CD4-positive, alpha-beta memory T cell (primary cell): ENCODE measurements at regions not wholly inside any gene's neighbourhood (a gene's known extent, or its start where the extent isn't known, plus 50 kb on each side); places are given as distances from the start of the nearest gene placed in this dataset.

Experiments
- CTCF ChIA-PET: fragments of 350-600 bp; sonication (Branson Sonifier 250); formaldehyde crosslinking; loops from one replicate; lab custom pipeline; 2021; ENCODE audit warnings: inconsistent platforms; ENCODE audit not compliant: partially characterized antibody; lab: Charles Lee
- POLR2A ChIA-PET: fragments of 350-600 bp; sonication (Branson Sonifier 250); formaldehyde crosslinking; loops from one replicate; lab custom pipeline; 2021; ENCODE audit not compliant: partially characterized antibody; lab: Charles Lee
- DNase-seq, 5 donors: peaks; one replicate each; pipeline versions ENCODE4 v3.0.0 to v3.0.0-alpha.2; 2020 to 2022; ENCODE audit warnings: mixed read lengths in 1 of 5
- H3K27ac ChIP-seq: one replicate; pipeline ENCODE4 v1.7.0; 2013; ENCODE audit warnings: low read depth, low read length
- H3K27me3 ChIP-seq: 2 replicates; pipeline ENCODE4 v1.7.0; 2013; ENCODE audit warnings: mild to moderate bottlenecking, low read length, moderate library complexity; ENCODE audit not compliant: insufficient read depth
- H3K36me3 ChIP-seq: 2 replicates; pipeline ENCODE4 v1.7.0; 2013; ENCODE audit warnings: mild to moderate bottlenecking, low read length, moderate library complexity; ENCODE audit not compliant: insufficient read depth
- H3K4me1 ChIP-seq: 2 replicates; pipeline ENCODE4 v1.7.0; 2013; ENCODE audit warnings: mild to moderate bottlenecking, low read length, moderate library complexity; ENCODE audit not compliant: insufficient read depth
- H3K4me3 ChIP-seq, 2 donors: one replicate each; pipeline ENCODE4 v1.7.0; 2013; ENCODE audit warnings: low read length in 2 of 2, mild to moderate bottlenecking in 1 of 2
- H3K9me3 ChIP-seq, 2 donors: one replicate each; pipeline ENCODE4 v1.7.0; 2013; ENCODE audit warnings: low read length in 2 of 2, control low read depth in 1 of 2; ENCODE audit not compliant: control insufficient read depth in 1 of 2
- H3K27ac Mint-ChIP-seq, 7 donors: one replicate each; pipeline ENCODE4 v1.8.0; 2020 to 2021; ENCODE audit warnings: mixed read lengths in 7 of 7, mild to moderate bottlenecking in 6 of 7, inconsistent platforms in 3 of 7, moderate library complexity in 3 of 7
- H3K27me3 Mint-ChIP-seq, 2 donors: one replicate each; pipeline ENCODE4 v1.8.0; 2020 to 2021; ENCODE audit warnings: mixed read lengths in 2 of 2
- H3K36me3 Mint-ChIP-seq, 2 donors: one replicate each; pipeline ENCODE4 v1.8.0; 2020 to 2021; ENCODE audit warnings: mixed read lengths in 2 of 2, inconsistent platforms in 1 of 2, mild to moderate bottlenecking in 1 of 2
- H3K4me1 Mint-ChIP-seq, 4 donors: one replicate each; pipeline ENCODE4 v1.8.0; 2020 to 2021; ENCODE audit warnings: mixed read lengths in 4 of 4, mild to moderate bottlenecking in 1 of 4
- H3K4me3 Mint-ChIP-seq, 8 donors: one replicate each; pipeline ENCODE4 v1.8.0; 2020 to 2021; ENCODE audit warnings: mixed read lengths in 8 of 8, mild to moderate bottlenecking in 7 of 8, moderate library complexity in 6 of 8, inconsistent platforms in 3 of 8
- H3K9me3 Mint-ChIP-seq, 8 donors: one replicate each; pipeline ENCODE4 v1.8.0; 2020 to 2021; ENCODE audit warnings: mixed read lengths in 8 of 8, mild to moderate bottlenecking in 5 of 8, inconsistent platforms in 3 of 8, moderate library complexity in 1 of 8
- intact Hi-C: fragments of 100-400 bp; cut with micrococcal nuclease; formaldehyde crosslinking; loops from one replicate; pipeline ENCODE4 v1.15.1; 2023

DNA sequence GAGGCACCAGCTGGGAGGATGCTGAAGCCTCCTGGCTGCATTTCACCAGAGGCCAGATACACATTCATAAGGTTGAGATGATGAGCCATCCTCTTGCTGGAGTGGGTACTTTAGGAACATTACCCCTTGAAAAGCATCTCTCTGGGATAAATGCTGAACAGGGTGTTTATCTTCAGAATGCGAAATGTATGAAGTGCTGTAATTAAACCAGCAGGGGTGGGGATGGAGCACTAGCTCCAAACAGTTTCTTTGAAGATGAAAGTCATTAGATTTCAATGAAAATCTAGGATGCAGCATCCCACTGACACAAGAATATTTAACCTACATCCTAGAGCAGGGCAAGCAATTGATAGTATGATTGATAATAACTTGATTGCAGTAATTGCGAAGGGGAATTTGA lies 158.1 kb downstream of the CYLD start:
- Mint-ChIP-seq H3K27ac (no peak overlapping the region), H3K36me3 (peaks cover 0 to 3% of the 10 kb centered on the region in 2 donors), H3K4me1 (no peaks in the 10 kb centered on the region), H3K9me3 (peaks cover 3 to 18% (median 13%) of the 10 kb centered on the region in 8 donors), H3K27me3 (peaks cover 8 to 11% of the 10 kb centered on the region in 2 donors), H3K4me3 (no peak overlapping the region)
- H3K36me3 ChIP-seq, result no peaks in the 10 kb centered on the region
- H3K27me3 ChIP-seq, result no peaks in the 10 kb centered on the region
- no peaks in the 10 kb centered on the region for H3K4me1 ChIP-seq
- CTCF ChIA-PET, result no interaction called here
- no peak overlapping the region for H3K27ac ChIP-seq
- H3K9me3 ChIP-seq, result no peaks in the 10 kb centered on the region
- DNase-seq, result no peak
- intact Hi-C loops, result no loop called here
- POLR2A ChIA-PET, result no interaction called here
- H3K4me3 ChIP-seq, result no peak overlapping the region

- H3K27me3 ChIP-seq, result no peaks in the 10 kb centered on the region
- no peak overlapping the region for H3K27ac Mint-ChIP-seq
- H3K27ac ChIP-seq, result no peak overlapping the region
- H3K9me3 ChIP-seq, result no peaks in the 10 kb centered on the region
- H3K4me3 Mint-ChIP-seq, result no peak overlapping the region
- H3K27me3 Mint-ChIP-seq, result peaks cover 29 to 41% of the 10 kb centered on the region in 2 donors
- DNase-seq, result no peak
- no peaks in the 10 kb centered on the region for H3K4me1 ChIP-seq
- H3K9me3 Mint-ChIP-seq, result peaks cover 0 to 4% (median 0%) of the 10 kb centered on the region in 8 donors
- no peaks in the 10 kb centered on the region for H3K4me1 Mint-ChIP-seq
- intact Hi-C loops, result no loop called here
- no peaks in the 10 kb centered on the region for H3K36me3 Mint-ChIP-seq
- no peak overlapping the region for H3K4me3 ChIP-seq
- H3K36me3 ChIP-seq, result no peaks in the 10 kb centered on the region
- ChIA-PET POLR2A (no interaction called here), CTCF (no interaction called here)
These were observed 147.9 kb downstream of the CYLD start for GRCh38 chr16:50889746-50890145.

GRCh38 chr16:50889276-50889675 lies 147.4 kb downstream of the CYLD start:
- Mint-ChIP-seq H3K27me3 (peaks cover 25 to 36% of the 10 kb centered on the region in 2 donors), H3K27ac (no peak overlapping the region), H3K36me3 (no peaks in the 10 kb centered on the region), H3K4me3 (no peak overlapping the region), H3K4me1 (no peaks in the 10 kb centered on the region), H3K9me3 (peaks cover 0 to 4% (median 0%) of the 10 kb centered on the region in 8 donors)
- intact Hi-C loops, result no loop called here
- DNase-seq, result no peak
- Histone ChIP-seq H3K36me3 (no peaks in the 10 kb centered on the region), H3K4me3 (no peak overlapping the region), H3K9me3 (no peaks in the 10 kb centered on the region), H3K27ac (no peak overlapping the region), H3K4me1 (no peaks in the 10 kb centered on the region), H3K27me3 (no peaks in the 10 kb centered on the region)
- CTCF ChIA-PET, result no interaction called here
- POLR2A ChIA-PET, result no interaction called here

DNA sequence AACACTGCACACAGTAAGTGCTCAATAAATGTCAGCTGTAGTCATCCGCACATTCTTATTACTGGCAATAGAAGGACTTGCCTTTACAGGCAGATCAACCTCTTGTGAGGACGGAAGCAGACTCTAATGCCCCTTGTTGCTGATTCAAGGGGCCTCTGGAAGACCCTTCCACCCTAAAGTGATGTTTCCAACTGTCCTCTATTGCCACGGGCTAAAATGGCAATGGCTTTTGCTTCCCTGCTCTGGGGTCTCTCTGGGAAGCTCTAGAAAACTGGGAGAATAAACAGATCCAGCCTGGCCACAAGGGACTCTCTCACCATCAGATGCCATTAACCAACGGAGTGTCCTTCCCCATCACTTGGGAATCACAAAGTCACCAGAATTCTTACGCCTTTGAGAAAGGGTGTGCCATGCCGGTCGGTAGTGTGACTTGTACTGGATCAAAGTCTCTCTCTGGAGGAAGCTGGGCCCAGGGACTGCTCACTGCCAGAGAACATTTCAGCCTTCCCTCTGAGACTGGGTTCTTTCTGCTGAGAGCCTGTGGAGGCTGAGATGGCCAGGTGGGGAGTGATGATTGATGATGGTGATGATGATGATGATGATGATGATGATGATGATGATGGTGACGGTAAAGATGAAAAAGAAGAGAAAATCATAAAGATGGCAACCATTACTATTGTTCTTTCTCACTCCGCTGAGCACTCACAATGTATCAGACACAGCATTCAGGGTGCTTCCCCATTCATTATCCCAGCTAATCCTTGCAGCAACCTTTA lies 146.8 kb downstream of the CYLD start:
- POLR2A ChIA-PET, result no interaction called here
- no peak overlapping the region for H3K4me3 Mint-ChIP-seq
- H3K27ac ChIP-seq, result no peak overlapping the region
- H3K27me3 ChIP-seq, result no peaks in the 10 kb centered on the region
- H3K9me3 ChIP-seq, result no peaks in the 10 kb centered on the region
- intact Hi-C loops, result no loop called here
- H3K36me3 ChIP-seq, result no peaks in the 10 kb centered on the region
- H3K4me3 ChIP-seq, result no peak overlapping the region
- DNase-seq, result no peak
- peaks cover 22 to 33% of the 10 kb centered on the region in 2 donors for H3K27me3 Mint-ChIP-seq
- H3K4me1 ChIP-seq, result no peaks in the 10 kb centered on the region
- H3K4me1 Mint-ChIP-seq, result no peaks in the 10 kb centered on the region
- no peaks in the 10 kb centered on the region for H3K36me3 Mint-ChIP-seq
- H3K9me3 Mint-ChIP-seq, result peaks cover 0 to 4% (median 0%) of the 10 kb centered on the region in 8 donors
- CTCF ChIA-PET, result no interaction called here
- no peak overlapping the region for H3K27ac Mint-ChIP-seq

DNA sequence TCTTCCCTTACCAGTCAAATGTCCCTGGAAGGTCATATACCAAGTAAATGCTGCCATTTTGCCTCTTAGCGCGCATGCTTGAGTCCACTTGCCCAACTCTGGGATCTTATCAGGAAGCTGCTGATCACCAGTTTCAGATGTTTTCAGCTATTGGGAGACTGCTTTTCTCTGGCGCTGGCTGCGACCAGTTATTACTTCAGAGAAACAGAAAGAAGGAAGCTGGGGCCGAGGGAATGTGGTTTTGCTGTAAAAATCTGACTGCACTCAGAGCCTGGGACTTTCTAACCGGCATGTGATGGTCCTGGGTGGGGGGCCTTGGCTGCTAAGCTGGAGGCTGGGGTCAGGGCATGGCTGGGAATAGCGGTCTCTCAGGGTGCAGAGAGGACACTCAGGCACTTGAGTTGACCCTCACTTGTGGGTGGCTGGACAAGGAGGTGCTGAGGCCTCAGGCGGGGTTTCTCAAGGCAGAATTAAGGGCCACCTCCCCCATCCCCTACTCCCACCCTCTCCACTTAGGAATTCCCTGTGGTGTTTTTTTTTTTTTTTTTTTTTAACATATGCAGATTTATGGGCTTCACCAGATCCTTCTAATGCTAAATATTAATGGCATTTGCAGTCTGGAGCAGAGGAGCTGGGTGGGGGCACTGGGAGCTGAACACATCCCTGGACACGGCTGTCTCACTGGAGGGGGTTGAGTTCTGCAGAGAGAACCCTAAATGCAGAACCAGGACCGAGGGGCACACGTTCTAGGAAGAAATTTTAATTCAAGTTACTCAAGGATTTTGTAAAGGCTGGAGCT lies 145.8 kb downstream of the CYLD start:
- Histone ChIP-seq H3K9me3 (no peaks in the 10 kb centered on the region), H3K36me3 (no peaks in the 10 kb centered on the region), H3K4me3 (no peak overlapping the region), H3K27me3 (no peaks in the 10 kb centered on the region), H3K27ac (no peak overlapping the region), H3K4me1 (no peaks in the 10 kb centered on the region)
- H3K4me1 Mint-ChIP-seq, result no peaks in the 10 kb centered on the region
- H3K4me3 Mint-ChIP-seq, result no peak overlapping the region
- DNase-seq, result no peak
- ChIA-PET CTCF (no interaction called here), POLR2A (no interaction called here)
- peaks cover 15 to 29% of the 10 kb centered on the region in 2 donors for H3K27me3 Mint-ChIP-seq
- H3K27ac Mint-ChIP-seq, result no peak overlapping the region
- intact Hi-C loops, result no loop called here
- H3K9me3 Mint-ChIP-seq, result peaks cover 0 to 2% (median 0%) of the 10 kb centered on the region in 8 donors
- no peaks in the 10 kb centered on the region for H3K36me3 Mint-ChIP-seq

DNA sequence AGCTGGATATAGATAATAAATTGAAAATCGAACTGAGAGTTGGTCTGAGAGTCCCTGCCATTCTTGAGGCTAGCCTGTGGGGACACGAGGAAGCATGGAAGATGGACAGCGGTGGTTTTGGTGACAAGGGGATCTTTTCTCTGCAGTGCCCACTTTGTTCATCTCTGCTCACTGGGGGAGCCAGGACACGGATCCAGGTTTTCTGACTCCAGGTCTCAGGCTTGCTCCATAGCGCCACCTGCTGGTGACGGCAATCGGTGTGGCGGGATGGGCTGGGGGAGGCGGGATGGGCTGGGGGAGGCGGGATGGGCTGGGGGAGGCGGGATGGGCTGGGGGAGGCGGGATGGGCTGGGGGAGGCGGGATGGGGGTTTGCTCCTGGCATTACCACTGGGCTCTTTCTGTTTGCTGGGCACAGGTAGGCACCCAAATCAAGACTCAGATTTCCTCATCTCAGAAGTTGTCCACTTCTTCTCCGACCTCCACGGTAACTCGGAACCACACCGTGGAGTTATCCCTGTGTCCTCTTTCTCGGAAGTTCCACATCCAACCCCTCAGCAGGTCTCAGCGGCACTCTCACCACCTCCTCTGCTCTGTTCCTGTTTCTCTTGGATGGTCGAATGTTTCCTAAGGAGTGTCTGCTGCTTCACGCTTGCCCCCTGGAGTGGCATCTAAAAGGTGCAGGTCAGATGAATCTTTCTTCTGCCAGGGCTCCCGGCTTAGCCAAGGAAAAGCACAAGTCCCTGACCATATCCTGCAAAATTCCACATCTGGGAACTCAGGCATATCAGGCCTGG lies 142.4 kb downstream of the CYLD start:
- no peaks in the 10 kb centered on the region for H3K4me1 Mint-ChIP-seq
- H3K27me3 ChIP-seq, result no peaks in the 10 kb centered on the region
- H3K36me3 ChIP-seq, result no peaks in the 10 kb centered on the region
- no peaks in the 10 kb centered on the region for H3K9me3 ChIP-seq
- ChIA-PET POLR2A (no interaction called here), CTCF (interaction anchor here (0.8 to 1.7 kb wide), 4 partner anchors 8 to 11 kb away, joined by 3 to 7 read pairs (median 4); no protein-coding TSS in a partner anchor)
- H3K4me3 ChIP-seq, result no peak overlapping the region
- no peak overlapping the region for H3K27ac ChIP-seq
- no peak overlapping the region for H3K4me3 Mint-ChIP-seq
- H3K9me3 Mint-ChIP-seq, result peaks cover 0 to 2% (median 0%) of the 10 kb centered on the region in 8 donors
- no peaks in the 10 kb centered on the region for H3K36me3 Mint-ChIP-seq
- intact Hi-C loops, result no loop called here
- no peak for DNase-seq
- H3K27ac Mint-ChIP-seq, result no peak overlapping the region
- no peaks in the 10 kb centered on the region for H3K4me1 ChIP-seq
- H3K27me3 Mint-ChIP-seq, result peaks cover 10 to 30% of the 10 kb centered on the region in 2 donors

DNA sequence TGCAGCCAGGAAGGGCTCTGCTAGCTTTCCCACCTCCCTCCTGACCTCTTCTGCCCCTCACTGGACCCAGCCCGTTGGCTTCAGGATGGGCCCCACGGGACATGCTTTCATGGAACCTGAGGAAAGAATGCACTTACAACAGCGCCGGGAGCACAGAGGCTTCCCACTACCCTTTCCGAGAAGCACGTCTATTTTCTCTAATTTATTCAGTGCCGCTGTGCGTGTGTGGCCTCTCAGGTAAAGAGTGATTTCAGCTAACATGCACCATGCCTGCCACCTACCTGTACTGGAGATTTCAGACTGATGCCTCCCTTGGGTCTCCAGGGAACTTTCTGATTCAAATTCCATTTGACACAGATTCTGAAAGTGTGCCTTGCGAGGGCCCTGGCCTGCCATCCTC lies 140.1 kb downstream of the CYLD start:
- DNase-seq, result no peak
- Histone ChIP-seq H3K9me3 (no peaks in the 10 kb centered on the region), H3K36me3 (no peaks in the 10 kb centered on the region), H3K27me3 (no peaks in the 10 kb centered on the region), H3K27ac (no peak overlapping the region), H3K4me1 (no peaks in the 10 kb centered on the region), H3K4me3 (no peak overlapping the region)
- ChIA-PET POLR2A (no interaction called here), CTCF (no interaction called here)
- Mint-ChIP-seq H3K4me3 (no peak overlapping the region), H3K27me3 (peaks cover 12 to 34% of the 10 kb centered on the region in 2 donors), H3K27ac (no peak overlapping the region), H3K4me1 (no peaks in the 10 kb centered on the region), H3K9me3 (peaks cover 0 to 1% (median 0%) of the 10 kb centered on the region in 8 donors), H3K36me3 (no peaks in the 10 kb centered on the region)
- intact Hi-C loops, result no loop called here
